ENCODE measurements at regions not wholly inside any gene's neighbourhood (a gene's known extent, or its start where the extent isn't known, plus 50 kb on each side); places are given as distances from the start of the nearest gene placed in this dataset.

GRCh38 chr4:127560755-127561154 is 72.0 kb upstream of the INTU start:
- no peak for TF ChIP-seq CTCF (IDR thresholded peaks at IDR 0.05 in 8 of 11, conservative IDR thresholded peaks at IDR 0.05 in 3 of 11)
- no peak for TF ChIP-seq POLR2AphosphoS5 (IDR thresholded peaks at IDR 0.05)
- TF ChIP-seq POLR2A (IDR thresholded peaks at IDR 0.05): no peak

Data from spleen (tissue), 7 donors.